HEK293 (cell line): ENCODE measurements at regions not wholly inside any gene's neighbourhood (a gene's known extent, or its start where the extent isn't known, plus 50 kb on each side); places are given as distances from the start of the nearest gene placed in this dataset.

Source experiments
- CTCF ChIA-PET: fragments of 350-600 bp; formaldehyde crosslinking; extraction: SDS; loops from one replicate; lab custom pipeline; 2021; ENCODE audit warnings: antibody characterized with exemption; lab: Yijun Ruan, JAX
- POLR2A ChIA-PET: fragments of 300-600 bp; formaldehyde crosslinking; extraction: SDS; loops from one replicate; lab custom pipeline; 2020; ENCODE audit warnings: antibody characterized with exemption, inconsistent platforms; lab: Yijun Ruan, JAX
- H3K27ac ChIP-seq: fragments of 200-500 bp; sonication (Bioruptor generic); 2 replicates; pipeline ENCODE4 v1.5.1; 2014; ENCODE audit warnings: low read depth, low read length, control low read depth, inconsistent platforms; ENCODE audit errors: extremely low read depth
- H3K36me3 ChIP-seq, 2 experiments: fragments of 200-500 bp in 1 of 2; sonication (Bioruptor generic) in 1 of 2; 1 replicate in 1 of 2; 2 replicates in 1 of 2; pipeline ENCODE4 v1.5.1; 2014 to 2017; ENCODE audit warnings: inconsistent platforms in 2 of 2, low read length in 2 of 2; ENCODE audit not compliant: control insufficient read depth in 2 of 2, insufficient read depth in 1 of 2
- H3K4me1 ChIP-seq: fragments of 200-500 bp; sonication (Bioruptor generic); 2 replicates; pipeline ENCODE4 v1.5.1; 2014; ENCODE audit warnings: mild to moderate bottlenecking, low read length, inconsistent platforms; ENCODE audit not compliant: control insufficient read depth, insufficient read depth
- H3K4me3 ChIP-seq: 2 replicates; pipeline ENCODE4 v1.5.1; 2011; ENCODE audit warnings: low read depth, mild to moderate bottlenecking, control low read depth, low read length, moderate library complexity
- H3K9me3 ChIP-seq: fragments of 200-500 bp; sonication (Bioruptor generic); 2 replicates; pipeline ENCODE4 v1.5.1; 2014; ENCODE audit warnings: low read depth, low read length, inconsistent platforms; ENCODE audit not compliant: control insufficient read depth, insufficient read depth
- KLF16 ChIP-seq: fragments of 450-650 bp; formaldehyde crosslinking; IDR thresholded peaks from 2 replicates; pipeline ENCODE4 v1.5.1; 2017; ENCODE audit warnings: missing biosample characterization, missing genetic modification characterization
- OSR2 ChIP-seq: fragments of 450-650 bp; formaldehyde crosslinking; IDR thresholded peaks from 2 replicates; pipeline ENCODE4 v1.5.1; 2016; ENCODE audit warnings: missing biosample characterization, missing genetic modification characterization
- SCRT2 ChIP-seq: fragments of 450-650 bp; formaldehyde crosslinking; IDR thresholded peaks from 2 replicates; pipeline ENCODE4 v1.5.1; 2016; ENCODE audit warnings: missing biosample characterization, missing genetic modification characterization
- SP3 ChIP-seq: fragments of 450-650 bp; formaldehyde crosslinking; IDR thresholded peaks from 2 replicates; pipeline ENCODE4 v1.5.1; 2016; ENCODE audit warnings: missing biosample characterization, missing genetic modification characterization
- SP7 ChIP-seq: fragments of 450-650 bp; formaldehyde crosslinking; IDR thresholded peaks from 2 replicates; pipeline ENCODE4 v1.5.1; 2016; ENCODE audit warnings: missing biosample characterization, missing genetic modification characterization
- ZNF146 ChIP-seq: fragments of 450-650 bp; formaldehyde crosslinking; IDR thresholded peaks from 2 replicates; pipeline ENCODE4 v1.5.1; 2016; ENCODE audit warnings: missing biosample characterization, missing genetic modification characterization
- ZNF155 ChIP-seq: fragments of 450-650 bp; formaldehyde crosslinking; IDR thresholded peaks from 2 replicates; pipeline ENCODE4 v1.5.1; 2016; ENCODE audit warnings: missing biosample characterization, missing genetic modification characterization
- ZNF184 ChIP-seq: fragments of 450-650 bp; IDR thresholded peaks from 2 replicates; pipeline ENCODE4 v1.5.1; 2018; ENCODE audit warnings: missing biosample characterization, mild to moderate bottlenecking, missing genetic modification characterization
- ZNF341 ChIP-seq: fragments of 450-650 bp; formaldehyde crosslinking; IDR thresholded peaks from 2 replicates; pipeline ENCODE4; 2016; ENCODE audit warnings: low read depth, missing biosample characterization, missing genetic modification characterization
- ZNF391 ChIP-seq: fragments of 450-650 bp; formaldehyde crosslinking; IDR thresholded peaks from 2 replicates; pipeline ENCODE4 v1.5.1; 2016; ENCODE audit warnings: low read depth, missing biosample characterization, missing genetic modification characterization, borderline replicate concordance
- ZNF404 ChIP-seq: fragments of 450-650 bp; formaldehyde crosslinking; IDR thresholded peaks from 2 replicates; pipeline ENCODE4 v1.5.1; 2017; ENCODE audit warnings: missing biosample characterization, missing genetic modification characterization
- ZNF768 ChIP-seq: fragments of 450-650 bp; formaldehyde crosslinking; IDR thresholded peaks from 2 replicates; pipeline ENCODE4 v1.5.1; 2018; ENCODE audit warnings: missing biosample characterization, mild to moderate bottlenecking, missing genetic modification characterization
- ZNF776 ChIP-seq: fragments of 450-650 bp; formaldehyde crosslinking; IDR thresholded peaks from 2 replicates; pipeline ENCODE4 v1.5.0; 2017; ENCODE audit warnings: missing biosample characterization, missing genetic modification characterization, borderline replicate concordance
- TF ChIP-seq, protein P1 (sequence below): fragments of 450-650 bp; formaldehyde crosslinking; IDR thresholded peaks from 2 replicates; pipeline ENCODE4 v1.5.1; 2016; ENCODE audit warnings: missing biosample characterization, missing genetic modification characterization
- TF ChIP-seq, protein P2 (sequence below): fragments of 450-650 bp; formaldehyde crosslinking; IDR thresholded peaks from 2 replicates; pipeline ENCODE4 v1.5.1; 2016; ENCODE audit warnings: missing biosample characterization, missing genetic modification characterization
- TF ChIP-seq, protein P3 (sequence below): fragments of 450-650 bp; IDR thresholded peaks from 2 replicates; pipeline ENCODE4 v1.5.1; 2018; ENCODE audit warnings: missing biosample characterization, mild to moderate bottlenecking, missing genetic modification characterization
- TF ChIP-seq, protein P4 (sequence below): fragments of 450-650 bp; formaldehyde crosslinking; IDR thresholded peaks from 2 replicates; pipeline ENCODE4 v1.5.1; 2016; ENCODE audit warnings: missing biosample characterization, missing genetic modification characterization, low read depth
- TF ChIP-seq, protein P5 (sequence below): fragments of 450-650 bp; formaldehyde crosslinking; IDR thresholded peaks from 2 replicates; pipeline ENCODE4 v1.5.1; 2016; ENCODE audit warnings: missing biosample characterization, missing genetic modification characterization, borderline replicate concordance
- TF ChIP-seq, protein P6 (sequence below): fragments of 450-650 bp; formaldehyde crosslinking; IDR thresholded peaks from 2 replicates; pipeline ENCODE4 v1.5.1; 2016; ENCODE audit warnings: missing biosample characterization, missing genetic modification characterization

DNA sequence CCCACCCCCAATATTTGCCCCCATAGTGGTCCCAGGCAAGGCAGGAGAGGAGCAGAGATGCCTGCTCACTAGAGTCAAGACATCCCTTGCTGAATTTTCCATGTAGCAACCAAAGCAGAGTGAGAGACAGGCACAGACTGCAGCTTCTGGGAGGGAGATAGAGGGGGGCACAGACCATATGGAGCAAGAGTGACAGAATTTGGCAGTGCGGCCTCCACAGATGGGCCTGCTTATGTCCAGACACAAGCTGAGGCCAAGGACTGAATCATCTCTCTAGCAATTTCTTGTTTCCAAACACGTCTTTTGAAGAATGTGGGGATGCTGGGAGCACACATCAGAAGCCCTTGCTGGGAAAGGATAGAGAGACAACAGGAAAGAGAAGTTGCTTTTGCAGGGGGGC, 53.0 kb upstream of the ALDH1B1 start:
- CTCF ChIA-PET, result interaction anchor here (1.3 kb wide), 1 partner anchor 252 kb away, joined by 3 read pairs; no protein-coding TSS in a partner anchor

DNA sequence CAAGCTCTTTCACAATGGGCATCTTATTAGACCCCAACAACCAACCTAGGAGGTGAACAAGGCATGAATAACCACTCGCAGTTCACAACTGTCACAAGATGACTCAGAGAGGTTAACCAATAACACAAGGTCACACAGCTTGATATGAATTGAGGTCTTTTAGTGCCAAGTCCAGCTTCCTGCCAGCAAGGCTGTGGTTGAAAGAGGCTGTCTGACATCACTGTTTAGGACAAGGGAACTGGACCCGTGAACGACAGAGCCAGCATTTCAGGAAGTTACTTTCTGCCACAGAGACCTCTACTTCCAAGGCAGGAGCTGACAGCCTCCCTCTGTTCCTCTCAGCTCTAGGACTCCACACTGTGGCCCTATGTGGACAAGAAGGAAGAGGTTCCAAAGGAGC, 53.4 kb upstream of the ALDH1B1 start:
- Histone ChIP-seq H3K36me3 (no peaks in the 10 kb centered on the region), H3K4me1 (no peaks in the 10 kb centered on the region), H3K4me3 (no peak overlapping the region), H3K27ac (no peak overlapping the region), H3K9me3 (no peaks in the 10 kb centered on the region)
- TF ChIP-seq ZNF341 (tag by site-specific recombination), result no peak
- TF ChIP-seq ZNF768 (tag by site-specific recombination), result 0 out of 2 replicates have a peak, but pooled peaks have one; percentile 31
- CTCF ChIA-PET, result interaction anchor here (0.6 to 1.3 kb wide), 2 partner anchors 110 to 251 kb away, joined by 3 read pairs; no protein-coding TSS in a partner anchor
- POLR2A ChIA-PET, result no interaction called here

More for the DNA sequence above, 53.0 kb upstream of the ALDH1B1 start:
- Histone ChIP-seq H3K27ac (no peak overlapping the region), H3K36me3 (no peaks in the 10 kb centered on the region), H3K4me1 (no peaks in the 10 kb centered on the region)
- TF ChIP-seq, protein P1, sequence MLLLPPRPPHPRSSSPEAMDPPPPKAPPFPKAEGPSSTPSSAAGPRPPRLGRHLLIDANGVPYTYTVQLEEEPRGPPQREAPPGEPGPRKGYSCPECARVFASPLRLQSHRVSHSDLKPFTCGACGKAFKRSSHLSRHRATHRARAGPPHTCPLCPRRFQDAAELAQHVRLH (tag by site-specific recombination), result no peak
- TF ChIP-seq, protein P2, sequence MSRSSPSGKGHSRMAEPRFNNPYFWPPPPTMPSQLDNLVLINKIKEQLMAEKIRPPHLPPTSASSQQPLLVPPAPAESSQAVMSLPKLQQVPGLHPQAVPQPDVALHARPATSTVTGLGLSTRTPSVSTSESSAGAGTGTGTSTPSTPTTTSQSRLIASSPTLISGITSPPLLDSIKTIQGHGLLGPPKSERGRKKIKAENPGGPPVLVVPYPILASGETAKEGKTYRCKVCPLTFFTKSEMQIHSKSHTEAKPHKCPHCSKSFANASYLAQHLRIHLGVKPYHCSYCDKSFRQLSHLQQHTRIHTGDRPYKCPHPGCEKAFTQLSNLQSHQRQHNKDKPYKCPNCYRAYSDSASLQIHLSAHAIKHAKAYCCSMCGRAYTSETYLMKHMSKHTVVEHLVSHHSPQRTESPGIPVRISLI (tag by site-specific recombination), result no peak
- TF ChIP-seq, protein P3, sequence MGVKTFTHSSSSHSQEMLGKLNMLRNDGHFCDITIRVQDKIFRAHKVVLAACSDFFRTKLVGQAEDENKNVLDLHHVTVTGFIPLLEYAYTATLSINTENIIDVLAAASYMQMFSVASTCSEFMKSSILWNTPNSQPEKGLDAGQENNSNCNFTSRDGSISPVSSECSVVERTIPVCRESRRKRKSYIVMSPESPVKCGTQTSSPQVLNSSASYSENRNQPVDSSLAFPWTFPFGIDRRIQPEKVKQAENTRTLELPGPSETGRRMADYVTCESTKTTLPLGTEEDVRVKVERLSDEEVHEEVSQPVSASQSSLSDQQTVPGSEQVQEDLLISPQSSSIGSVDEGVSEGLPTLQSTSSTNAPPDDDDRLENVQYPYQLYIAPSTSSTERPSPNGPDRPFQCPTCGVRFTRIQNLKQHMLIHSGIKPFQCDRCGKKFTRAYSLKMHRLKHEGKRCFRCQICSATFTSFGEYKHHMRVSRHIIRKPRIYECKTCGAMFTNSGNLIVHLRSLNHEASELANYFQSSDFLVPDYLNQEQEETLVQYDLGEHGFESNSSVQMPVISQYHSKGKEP (tag by site-specific recombination), result no peak
- no peak for TF ChIP-seq SP3 (tag by site-specific recombination)
- TF ChIP-seq, protein P4, sequence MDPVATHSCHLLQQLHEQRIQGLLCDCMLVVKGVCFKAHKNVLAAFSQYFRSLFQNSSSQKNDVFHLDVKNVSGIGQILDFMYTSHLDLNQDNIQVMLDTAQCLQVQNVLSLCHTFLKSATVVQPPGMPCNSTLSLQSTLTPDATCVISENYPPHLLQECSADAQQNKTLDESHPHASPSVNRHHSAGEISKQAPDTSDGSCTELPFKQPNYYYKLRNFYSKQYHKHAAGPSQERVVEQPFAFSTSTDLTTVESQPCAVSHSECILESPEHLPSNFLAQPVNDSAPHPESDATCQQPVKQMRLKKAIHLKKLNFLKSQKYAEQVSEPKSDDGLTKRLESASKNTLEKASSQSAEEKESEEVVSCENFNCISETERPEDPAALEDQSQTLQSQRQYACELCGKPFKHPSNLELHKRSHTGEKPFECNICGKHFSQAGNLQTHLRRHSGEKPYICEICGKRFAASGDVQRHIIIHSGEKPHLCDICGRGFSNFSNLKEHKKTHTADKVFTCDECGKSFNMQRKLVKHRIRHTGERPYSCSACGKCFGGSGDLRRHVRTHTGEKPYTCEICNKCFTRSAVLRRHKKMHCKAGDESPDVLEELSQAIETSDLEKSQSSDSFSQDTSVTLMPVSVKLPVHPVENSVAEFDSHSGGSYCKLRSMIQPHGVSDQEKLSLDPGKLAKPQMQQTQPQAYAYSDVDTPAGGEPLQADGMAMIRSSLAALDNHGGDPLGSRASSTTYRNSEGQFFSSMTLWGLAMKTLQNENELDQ, result no peak
- TF ChIP-seq SCRT2 (tag by site-specific recombination), result no peak
- TF ChIP-seq, protein P5, sequence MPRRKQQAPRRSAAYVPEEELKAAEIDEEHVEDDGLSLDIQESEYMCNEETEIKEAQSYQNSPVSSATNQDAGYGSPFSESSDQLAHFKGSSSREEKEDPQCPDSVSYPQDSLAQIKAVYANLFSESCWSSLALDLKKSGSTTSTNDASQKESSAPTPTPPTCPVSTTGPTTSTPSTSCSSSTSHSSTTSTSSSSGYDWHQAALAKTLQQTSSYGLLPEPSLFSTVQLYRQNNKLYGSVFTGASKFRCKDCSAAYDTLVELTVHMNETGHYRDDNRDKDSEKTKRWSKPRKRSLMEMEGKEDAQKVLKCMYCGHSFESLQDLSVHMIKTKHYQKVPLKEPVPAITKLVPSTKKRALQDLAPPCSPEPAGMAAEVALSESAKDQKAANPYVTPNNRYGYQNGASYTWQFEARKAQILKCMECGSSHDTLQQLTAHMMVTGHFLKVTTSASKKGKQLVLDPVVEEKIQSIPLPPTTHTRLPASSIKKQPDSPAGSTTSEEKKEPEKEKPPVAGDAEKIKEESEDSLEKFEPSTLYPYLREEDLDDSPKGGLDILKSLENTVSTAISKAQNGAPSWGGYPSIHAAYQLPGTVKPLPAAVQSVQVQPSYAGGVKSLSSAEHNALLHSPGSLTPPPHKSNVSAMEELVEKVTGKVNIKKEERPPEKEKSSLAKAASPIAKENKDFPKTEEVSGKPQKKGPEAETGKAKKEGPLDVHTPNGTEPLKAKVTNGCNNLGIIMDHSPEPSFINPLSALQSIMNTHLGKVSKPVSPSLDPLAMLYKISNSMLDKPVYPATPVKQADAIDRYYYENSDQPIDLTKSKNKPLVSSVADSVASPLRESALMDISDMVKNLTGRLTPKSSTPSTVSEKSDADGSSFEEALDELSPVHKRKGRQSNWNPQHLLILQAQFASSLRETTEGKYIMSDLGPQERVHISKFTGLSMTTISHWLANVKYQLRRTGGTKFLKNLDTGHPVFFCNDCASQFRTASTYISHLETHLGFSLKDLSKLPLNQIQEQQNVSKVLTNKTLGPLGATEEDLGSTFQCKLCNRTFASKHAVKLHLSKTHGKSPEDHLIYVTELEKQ (tag by site-specific recombination), result no peak
- no peak for TF ChIP-seq ZNF146 (tag by site-specific recombination)
- TF ChIP-seq, all 188 proteins: peak for 0
- POLR2A ChIA-PET, result no interaction called here
- Histone ChIP-seq H3K4me3 (no peak overlapping the region), H3K9me3 (no peaks in the 10 kb centered on the region)

DNA sequence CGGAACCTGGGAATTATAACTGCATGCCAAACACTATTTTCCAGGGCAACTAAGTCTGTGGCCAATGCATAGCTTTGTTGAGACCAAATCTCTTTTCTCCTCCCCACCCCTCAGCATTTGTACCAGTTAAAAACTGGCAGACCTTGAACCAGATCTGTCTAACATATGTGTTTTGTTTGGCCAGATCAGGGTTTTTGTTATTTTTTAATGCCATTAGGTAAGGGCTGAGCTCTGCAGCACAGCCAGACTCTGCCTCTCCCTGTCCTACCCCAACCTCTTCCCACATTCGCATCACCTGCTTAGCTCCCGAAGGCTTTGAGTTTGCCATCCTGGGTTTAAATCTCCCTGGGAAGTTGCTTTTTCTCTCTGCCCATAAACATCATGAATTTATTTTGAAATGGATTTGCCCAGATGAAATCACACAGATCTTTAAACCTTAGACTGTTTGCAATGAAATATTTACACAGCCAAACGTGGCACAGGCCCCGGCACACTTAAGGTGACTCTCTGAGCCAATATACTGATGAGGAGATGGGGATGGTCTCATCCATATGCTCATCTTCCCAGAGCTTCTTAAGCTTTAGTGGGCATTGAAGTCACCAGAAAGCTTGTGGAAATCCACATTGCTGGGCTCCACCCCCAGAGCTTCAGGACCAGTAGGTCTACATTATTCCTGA, 54.0 kb upstream of the ALDH1B1 start:
- H3K9me3 ChIP-seq, result no peaks in the 10 kb centered on the region
- H3K36me3 ChIP-seq, result no peaks in the 10 kb centered on the region
- ChIA-PET POLR2A (no interaction called here), CTCF (interaction anchor here (0.6 to 1.3 kb wide), 3 partner anchors 9 to 251 kb away, joined by 3 read pairs; no protein-coding TSS in a partner anchor)
- TF ChIP-seq KLF16, result no peak
- TF ChIP-seq, protein P6, sequence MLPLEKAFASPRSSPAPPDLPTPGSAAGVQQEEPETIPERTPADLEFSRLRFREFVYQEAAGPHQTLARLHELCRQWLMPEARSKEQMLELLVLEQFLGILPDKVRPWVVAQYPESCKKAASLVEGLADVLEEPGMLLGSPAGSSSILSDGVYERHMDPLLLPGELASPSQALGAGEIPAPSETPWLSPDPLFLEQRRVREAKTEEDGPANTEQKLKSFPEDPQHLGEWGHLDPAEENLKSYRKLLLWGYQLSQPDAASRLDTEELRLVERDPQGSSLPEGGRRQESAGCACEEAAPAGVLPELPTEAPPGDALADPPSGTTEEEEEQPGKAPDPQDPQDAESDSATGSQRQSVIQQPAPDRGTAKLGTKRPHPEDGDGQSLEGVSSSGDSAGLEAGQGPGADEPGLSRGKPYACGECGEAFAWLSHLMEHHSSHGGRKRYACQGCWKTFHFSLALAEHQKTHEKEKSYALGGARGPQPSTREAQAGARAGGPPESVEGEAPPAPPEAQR (tag by site-specific recombination), result no peak
- no peak for TF ChIP-seq ZNF184 (tag by site-specific recombination)
- TF ChIP-seq OSR2 (tag by site-specific recombination), result no peak
- TF ChIP-seq ZNF404, result no peak
- TF ChIP-seq ZNF155 (tag by site-specific recombination), result no peak
- TF ChIP-seq SP7, result no peak
- TF ChIP-seq ZNF391, result no peak
- no peak for TF ChIP-seq ZNF776
- no peaks in the 10 kb centered on the region for H3K4me1 ChIP-seq
- no peak overlapping the region for H3K4me3 ChIP-seq
- H3K27ac ChIP-seq, result no peak overlapping the region
